ENCODE measurements at regions not wholly inside any gene's neighbourhood (a gene's known extent, or its start where the extent isn't known, plus 50 kb on each side); places are given as distances from the start of the nearest gene placed in this dataset.

DNA sequence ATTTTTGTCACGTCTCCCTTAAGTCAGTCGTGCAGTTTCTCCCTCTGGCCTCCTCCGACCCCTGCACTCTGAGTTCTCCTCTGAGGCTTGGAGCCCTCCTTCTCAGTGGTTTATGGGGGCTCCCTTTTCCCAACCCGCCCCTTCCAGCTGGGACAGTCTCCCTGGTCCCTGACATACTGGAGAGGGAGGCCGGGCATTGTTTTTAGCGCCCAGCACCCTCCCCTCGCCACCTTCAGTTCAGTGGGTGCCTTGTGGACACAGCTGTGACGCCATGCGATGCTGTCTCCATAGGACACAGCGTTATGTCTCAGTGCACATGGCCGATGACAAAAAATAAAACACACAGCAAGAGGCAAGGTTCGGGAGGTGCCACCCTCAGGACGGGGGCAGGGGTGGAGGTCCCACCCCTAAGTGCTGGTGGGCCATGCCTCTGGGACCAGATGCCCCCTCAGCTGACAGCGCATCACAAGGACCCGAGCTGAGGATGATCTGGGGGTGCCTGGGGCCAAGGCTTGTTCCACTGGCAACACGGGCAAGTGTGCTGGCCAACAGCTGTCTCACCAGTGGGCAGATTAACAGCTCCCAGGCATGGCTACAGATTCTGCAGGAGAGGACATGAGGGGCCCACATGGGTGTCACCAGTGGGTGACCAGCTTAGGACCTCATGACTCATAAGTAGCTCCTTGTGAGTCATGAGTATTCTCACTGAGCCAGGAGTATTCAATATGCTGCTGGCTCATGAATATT lies 81.6 kb downstream of the PLXNA1 start:
- Histone ChIP-seq H3K27ac (no peak overlapping the region), H3K9me3 (no peaks in the 10 kb centered on the region), H3K4me3 (no peak overlapping the region), H3K36me3 (no peaks in the 10 kb centered on the region), H3K4me1 (no peaks in the 10 kb centered on the region), H3K27me3 (no peaks in the 10 kb centered on the region)
- DNase-seq (ENCODE audit: low spot score in 2 of 2), result no peak
- intact Hi-C loops (cut with DNase I), result no loop called here
- TF ChIP-seq, protein P1, sequence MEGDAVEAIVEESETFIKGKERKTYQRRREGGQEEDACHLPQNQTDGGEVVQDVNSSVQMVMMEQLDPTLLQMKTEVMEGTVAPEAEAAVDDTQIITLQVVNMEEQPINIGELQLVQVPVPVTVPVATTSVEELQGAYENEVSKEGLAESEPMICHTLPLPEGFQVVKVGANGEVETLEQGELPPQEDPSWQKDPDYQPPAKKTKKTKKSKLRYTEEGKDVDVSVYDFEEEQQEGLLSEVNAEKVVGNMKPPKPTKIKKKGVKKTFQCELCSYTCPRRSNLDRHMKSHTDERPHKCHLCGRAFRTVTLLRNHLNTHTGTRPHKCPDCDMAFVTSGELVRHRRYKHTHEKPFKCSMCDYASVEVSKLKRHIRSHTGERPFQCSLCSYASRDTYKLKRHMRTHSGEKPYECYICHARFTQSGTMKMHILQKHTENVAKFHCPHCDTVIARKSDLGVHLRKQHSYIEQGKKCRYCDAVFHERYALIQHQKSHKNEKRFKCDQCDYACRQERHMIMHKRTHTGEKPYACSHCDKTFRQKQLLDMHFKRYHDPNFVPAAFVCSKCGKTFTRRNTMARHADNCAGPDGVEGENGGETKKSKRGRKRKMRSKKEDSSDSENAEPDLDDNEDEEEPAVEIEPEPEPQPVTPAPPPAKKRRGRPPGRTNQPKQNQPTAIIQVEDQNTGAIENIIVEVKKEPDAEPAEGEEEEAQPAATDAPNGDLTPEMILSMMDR (IDR thresholded peaks at IDR 0.05), result no peak

DNA sequence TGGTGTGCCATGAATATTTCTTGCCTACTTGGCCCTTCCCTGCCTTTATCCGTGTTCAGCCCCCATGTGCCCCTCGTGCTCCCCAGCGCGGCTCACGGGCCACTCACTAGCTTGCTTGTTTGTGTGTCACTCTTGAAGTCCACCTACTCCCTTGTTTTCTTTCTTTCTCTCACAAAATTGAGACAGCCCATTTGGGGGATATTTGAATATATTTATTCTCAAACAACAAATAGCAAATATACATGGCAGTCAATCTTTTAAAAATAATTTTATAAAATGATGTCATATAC lies 82.2 kb downstream of the PLXNA1 start:
- H3K27me3 ChIP-seq, result no peaks in the 10 kb centered on the region
- H3K36me3 ChIP-seq, result no peaks in the 10 kb centered on the region
- intact Hi-C loops (cut with DNase I), result no loop called here
- no peaks in the 10 kb centered on the region for H3K4me1 ChIP-seq
- TF ChIP-seq, protein P1 (IDR thresholded peaks at IDR 0.05), result no peak
- H3K4me3 ChIP-seq, result no peak overlapping the region
- H3K27ac ChIP-seq, result no peak overlapping the region
- DNase-seq (ENCODE audit: low spot score in 2 of 2), result no peak
- H3K9me3 ChIP-seq, result no peaks in the 10 kb centered on the region

DNA sequence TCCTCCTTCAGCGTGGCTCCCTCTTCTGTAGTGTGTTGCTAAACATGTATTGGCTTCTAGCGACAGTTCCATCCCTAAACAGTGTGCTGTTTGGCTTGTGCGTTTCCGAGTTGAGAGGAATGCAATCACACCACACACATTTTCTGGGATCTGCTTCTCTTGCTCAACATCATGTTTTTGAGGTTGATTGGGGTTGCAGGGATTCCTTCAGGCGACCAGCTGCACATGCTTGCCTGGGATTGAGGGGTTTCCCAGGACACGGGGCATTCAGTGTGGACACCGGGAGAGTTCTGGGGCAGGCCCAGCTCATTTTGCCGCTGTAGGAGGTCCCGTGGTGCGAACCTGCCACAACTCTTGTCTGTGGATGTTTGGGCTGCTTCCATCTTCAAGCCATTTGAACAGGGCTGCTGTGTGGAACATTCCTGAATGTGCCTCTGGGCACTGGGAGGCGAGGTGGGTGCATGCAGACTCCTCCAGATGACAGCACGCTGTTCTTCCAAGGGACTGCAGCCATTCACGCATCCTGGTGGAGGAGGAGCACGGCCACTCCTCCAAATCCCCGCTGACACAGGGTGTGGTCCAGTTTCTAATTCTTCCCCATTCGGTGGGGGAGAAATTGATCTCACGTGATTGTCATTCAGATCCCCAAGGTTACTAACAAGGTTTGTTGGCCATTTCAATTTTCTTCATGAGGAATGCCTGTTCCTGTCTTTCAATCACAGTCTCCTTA lies 82.8 kb downstream of the PLXNA1 start:
- no peak for DNase-seq (ENCODE audit: low spot score in 2 of 2)
- intact Hi-C loops (cut with DNase I), result no loop called here
- Histone ChIP-seq H3K27ac (no peak overlapping the region), H3K36me3 (no peaks in the 10 kb centered on the region), H3K9me3 (no peaks in the 10 kb centered on the region), H3K4me1 (no peaks in the 10 kb centered on the region), H3K27me3 (no peaks in the 10 kb centered on the region), H3K4me3 (no peak overlapping the region)
- TF ChIP-seq, protein P1 (IDR thresholded peaks at IDR 0.05), result no peak

GRCh38 chr3:127066635-127067034 lies 83.7 kb downstream of the PLXNA1 start:
- Histone ChIP-seq H3K4me1 (no peaks in the 10 kb centered on the region), H3K9me3 (no peaks in the 10 kb centered on the region), H3K27me3 (no peaks in the 10 kb centered on the region), H3K27ac (no peak overlapping the region), H3K36me3 (no peaks in the 10 kb centered on the region), H3K4me3 (no peak overlapping the region)
- no peak for DNase-seq (ENCODE audit: low spot score in 2 of 2)
- TF ChIP-seq, protein P1 (IDR thresholded peaks at IDR 0.05), result no peak
- intact Hi-C loops (cut with DNase I), result no loop called here

DNA sequence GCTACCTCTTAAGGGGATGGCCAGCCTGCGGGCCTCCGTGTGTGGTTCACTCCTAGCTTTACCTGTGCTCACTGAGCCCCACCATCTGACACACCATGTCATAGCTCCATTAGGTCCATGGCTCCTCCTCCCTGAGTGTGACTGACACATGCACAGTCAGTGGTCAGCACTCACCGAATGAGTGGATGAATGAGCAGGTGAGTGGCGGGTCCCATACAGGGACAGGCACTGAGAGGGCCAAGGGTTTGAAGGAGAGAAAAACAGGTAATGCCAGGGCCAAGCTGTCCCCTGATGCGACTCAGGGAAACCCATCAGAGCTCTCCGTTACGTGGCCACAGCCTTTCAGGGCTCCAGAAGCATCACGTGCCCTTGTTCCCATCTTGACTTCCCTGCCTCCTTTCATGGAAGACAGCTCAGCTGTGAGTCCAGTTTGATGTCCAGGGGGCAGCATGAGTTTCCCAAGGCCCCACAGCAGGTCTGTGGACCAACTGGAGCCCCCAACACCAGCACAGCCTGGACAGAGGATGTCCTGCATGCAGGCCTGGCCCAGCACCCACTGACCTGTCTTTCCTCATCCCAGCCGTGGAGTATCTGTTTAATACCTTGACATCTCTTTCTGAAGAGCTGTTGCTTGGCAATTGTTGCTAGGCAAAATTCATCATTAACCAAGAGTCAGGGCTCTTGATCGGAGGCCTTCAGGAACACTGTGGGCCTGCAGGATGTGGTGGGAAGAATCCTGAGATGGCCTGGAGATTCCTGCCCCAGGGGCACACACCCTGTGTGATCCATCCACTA lies 84.4 kb downstream of the PLXNA1 start:
- no peaks in the 10 kb centered on the region for H3K36me3 ChIP-seq
- no peaks in the 10 kb centered on the region for H3K27me3 ChIP-seq
- TF ChIP-seq, protein P1 (IDR thresholded peaks at IDR 0.05), result no peak
- no peak overlapping the region for H3K4me3 ChIP-seq
- DNase-seq (ENCODE audit: low spot score in 2 of 2), result no peak
- intact Hi-C loops (cut with DNase I), result no loop called here
- H3K4me1 ChIP-seq, result no peaks in the 10 kb centered on the region
- no peaks in the 10 kb centered on the region for H3K9me3 ChIP-seq
- H3K27ac ChIP-seq, result no peak overlapping the region
